ENCODE measurements at regions not wholly inside any gene's neighbourhood (a gene's known extent, or its start where the extent isn't known, plus 50 kb on each side); places are given as distances from the start of the nearest gene placed in this dataset.
A peak's percentile ranks its signal among the peaks of the same experiment; 100 is the strongest.

GRCh38 chr11:86138958-86139357, 70.1 kb upstream of the PICALM start:
- peak; percentile 52 for DNase-seq (ENCODE audit: extremely low spot score)
- ChIA-PET POLR2A (no interaction called here), CTCF (interaction anchor here (0.8 to 1.2 kb wide), 2 partner anchors 23 to 54 kb away, joined by 3 read pairs; no protein-coding TSS in a partner anchor)
- no peak for TF ChIP-seq CTCF (IDR thresholded peaks at IDR 0.05; ENCODE audit: control extremely low read depth, extremely low read depth, low read depth, missing control alignments)

GRCh38 chr11:86136538-86136937, 67.7 kb upstream of the PICALM start:
- ChIA-PET CTCF (interaction anchor here (1.1 to 2.5 kb wide), 3 partner anchors 8 to 23 kb away, joined by 4 to 11 read pairs (median 4); no protein-coding TSS in a partner anchor), POLR2A (no interaction called here)
- no peak for TF ChIP-seq CTCF (IDR thresholded peaks at IDR 0.05; ENCODE audit: control extremely low read depth, extremely low read depth, low read depth, missing control alignments)
- DNase-seq (ENCODE audit: extremely low spot score), result no peak

- ChIA-PET CTCF (interaction anchor here (1.1 to 2.5 kb wide), 4 partner anchors 10 to 25 kb away, joined by 3 to 11 read pairs (median 4); no protein-coding TSS in a partner anchor), POLR2A (no interaction called here)
- DNase-seq (ENCODE audit: extremely low spot score), result no peak
- TF ChIP-seq CTCF (IDR thresholded peaks at IDR 0.05; ENCODE audit: control extremely low read depth, extremely low read depth, low read depth, missing control alignments), result no peak
Measured at GRCh38 chr11:86135319-86135714, 66.4 kb upstream of the PICALM start.

GRCh38 chr11:86134580-86135318, 65.9 kb upstream of the PICALM start:
- no peak for TF ChIP-seq CTCF (IDR thresholded peaks at IDR 0.05; ENCODE audit: control extremely low read depth, extremely low read depth, low read depth, missing control alignments)
- no peak for DNase-seq (ENCODE audit: extremely low spot score)
- ChIA-PET POLR2A (no interaction called here), CTCF (interaction anchor here (0.7 to 2.5 kb wide), 7 partner anchors 8 to 59 kb away, joined by 3 to 11 read pairs (median 4); no protein-coding TSS in a partner anchor)

- ChIA-PET POLR2A (no interaction called here), CTCF (interaction anchor here (1.4 to 2.4 kb wide), 6 partner anchors 10 to 109 kb away, joined by 3 to 8 read pairs (median 4); no protein-coding TSS in a partner anchor)
- no peak for TF ChIP-seq CTCF (IDR thresholded peaks at IDR 0.05; ENCODE audit: control extremely low read depth, extremely low read depth, low read depth, missing control alignments)
- no peak for DNase-seq (ENCODE audit: extremely low spot score)
Measured at GRCh38 chr11:86132667-86133249, 63.9 kb upstream of the PICALM start.

- POLR2A ChIA-PET, result no interaction called here
- CTCF ChIA-PET, result no interaction called here
- no peak for DNase-seq (ENCODE audit: extremely low spot score)
- TF ChIP-seq CTCF (IDR thresholded peaks at IDR 0.05; ENCODE audit: control extremely low read depth, extremely low read depth, low read depth, missing control alignments), result no peak
Measured at GRCh38 chr11:86129740-86130540, 61.1 kb upstream of the PICALM start.
